GM23248 (cell line): ENCODE measurements at regions not wholly inside any gene's neighbourhood (a gene's known extent, or its start where the extent isn't known, plus 50 kb on each side); places are given as distances from the start of the nearest gene placed in this dataset.

Source experiments
- EZH2 ChIP-seq: fragments of 200-600 bp; sonication (generic); IDR thresholded peaks from 2 replicates; pipeline ENCODE4 v1.6.1; 2018; ENCODE audit warnings: antibody characterized with exemption, mild to moderate bottlenecking; ENCODE audit not compliant: insufficient read depth, poor library complexity, severe bottlenecking
- EZH2phosphoT487 ChIP-seq: fragments of 200-600 bp; sonication (generic); IDR thresholded peaks from 2 replicates; pipeline ENCODE4 v1.6.1; 2018; ENCODE audit warnings: antibody characterized with exemption, moderate library complexity, mild to moderate bottlenecking, low read depth; ENCODE audit not compliant: insufficient read depth

DNA sequence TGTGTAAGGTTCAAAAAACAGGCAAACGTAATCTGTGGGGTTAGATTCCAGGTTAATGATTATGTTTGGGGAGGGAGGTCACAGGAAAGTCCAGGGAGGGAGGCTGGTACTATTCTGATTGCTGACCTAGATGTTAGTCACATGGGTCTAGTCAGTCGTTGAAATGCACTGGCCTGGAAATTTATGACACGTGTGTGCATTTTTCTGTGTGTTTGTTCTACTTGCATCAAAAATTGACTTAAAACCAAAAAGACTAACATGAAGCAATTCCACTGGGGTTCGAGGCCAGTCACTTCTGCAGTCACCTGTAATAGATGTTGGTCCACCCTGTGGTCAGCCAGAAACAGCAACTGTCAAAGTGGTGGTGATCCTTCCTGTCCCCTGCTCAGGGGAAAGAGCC, 104.2 kb upstream of the MLN start:
- no peak for TF ChIP-seq EZH2
- TF ChIP-seq EZH2phosphoT487: no peak
